ENCODE measurements at regions not wholly inside any gene's neighbourhood (a gene's known extent, or its start where the extent isn't known, plus 50 kb on each side); places are given as distances from the start of the nearest gene placed in this dataset.

DNA sequence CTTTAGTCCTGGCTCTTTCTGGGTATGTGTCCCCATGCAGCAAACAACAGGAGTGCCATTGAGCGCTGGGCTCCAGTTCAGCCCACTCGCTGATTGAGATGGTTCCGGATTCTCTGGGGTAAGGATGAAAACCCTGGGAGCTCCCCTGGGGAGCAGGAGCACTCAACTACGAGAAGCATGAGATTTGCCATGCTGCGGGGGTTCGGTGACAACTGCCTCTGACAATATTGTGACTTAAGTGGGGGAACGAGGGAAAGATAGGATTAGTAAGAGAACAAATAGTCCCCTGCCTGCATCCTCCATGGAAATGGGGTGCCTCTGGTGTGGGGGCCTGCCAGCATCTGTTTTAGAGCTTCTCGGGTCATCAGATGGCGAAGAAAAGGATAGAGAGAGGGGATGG is 123.6 kb upstream of the IPO9 start:
- TF ChIP-seq, protein P1, sequence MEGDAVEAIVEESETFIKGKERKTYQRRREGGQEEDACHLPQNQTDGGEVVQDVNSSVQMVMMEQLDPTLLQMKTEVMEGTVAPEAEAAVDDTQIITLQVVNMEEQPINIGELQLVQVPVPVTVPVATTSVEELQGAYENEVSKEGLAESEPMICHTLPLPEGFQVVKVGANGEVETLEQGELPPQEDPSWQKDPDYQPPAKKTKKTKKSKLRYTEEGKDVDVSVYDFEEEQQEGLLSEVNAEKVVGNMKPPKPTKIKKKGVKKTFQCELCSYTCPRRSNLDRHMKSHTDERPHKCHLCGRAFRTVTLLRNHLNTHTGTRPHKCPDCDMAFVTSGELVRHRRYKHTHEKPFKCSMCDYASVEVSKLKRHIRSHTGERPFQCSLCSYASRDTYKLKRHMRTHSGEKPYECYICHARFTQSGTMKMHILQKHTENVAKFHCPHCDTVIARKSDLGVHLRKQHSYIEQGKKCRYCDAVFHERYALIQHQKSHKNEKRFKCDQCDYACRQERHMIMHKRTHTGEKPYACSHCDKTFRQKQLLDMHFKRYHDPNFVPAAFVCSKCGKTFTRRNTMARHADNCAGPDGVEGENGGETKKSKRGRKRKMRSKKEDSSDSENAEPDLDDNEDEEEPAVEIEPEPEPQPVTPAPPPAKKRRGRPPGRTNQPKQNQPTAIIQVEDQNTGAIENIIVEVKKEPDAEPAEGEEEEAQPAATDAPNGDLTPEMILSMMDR (conservative IDR thresholded peaks at IDR 0.05; ENCODE audit: low read length) = no peak
- TF ChIP-seq EZH2phosphoT487 (IDR thresholded peaks at IDR 0.05; ENCODE audit: borderline replicate concordance, low read depth, low read length) = no peak

All from OCI-LY7 (cell line).